ENCODE measurements at regions not wholly inside any gene's neighbourhood (a gene's known extent, or its start where the extent isn't known, plus 50 kb on each side); places are given as distances from the start of the nearest gene placed in this dataset.
"Not testable (repeated sequence)": the region's sequence is repeated elsewhere in the genome, so short reads cannot be mapped to it uniquely, and the experiment has no call there.

DNA sequence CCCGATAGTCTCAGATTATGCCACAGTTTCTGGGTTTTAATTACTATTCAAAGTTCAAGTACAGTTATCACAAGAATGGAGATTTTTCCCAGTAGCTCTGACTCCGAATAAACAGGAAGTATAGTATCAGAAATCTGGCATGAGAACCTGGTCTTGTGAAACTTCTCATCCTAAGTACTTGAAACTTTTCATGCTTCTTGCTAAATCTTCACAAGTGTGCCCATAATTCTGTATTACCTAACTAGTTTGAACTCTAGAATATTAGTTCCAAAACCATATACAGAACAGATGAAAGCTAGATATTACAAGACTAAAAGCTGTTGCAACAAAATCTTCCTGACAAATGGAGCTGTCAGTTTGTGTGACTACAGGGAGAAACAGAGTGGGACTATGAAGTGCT is 70.5 kb upstream of the CSNK1A1L start:
- intact Hi-C loops (cut with DNase I; ENCODE audit: low total_unique reads): no loop called here
- H3K27ac ChIP-seq: peak overlapping the region in 1 of 2 donors; percentile 23

DNA sequence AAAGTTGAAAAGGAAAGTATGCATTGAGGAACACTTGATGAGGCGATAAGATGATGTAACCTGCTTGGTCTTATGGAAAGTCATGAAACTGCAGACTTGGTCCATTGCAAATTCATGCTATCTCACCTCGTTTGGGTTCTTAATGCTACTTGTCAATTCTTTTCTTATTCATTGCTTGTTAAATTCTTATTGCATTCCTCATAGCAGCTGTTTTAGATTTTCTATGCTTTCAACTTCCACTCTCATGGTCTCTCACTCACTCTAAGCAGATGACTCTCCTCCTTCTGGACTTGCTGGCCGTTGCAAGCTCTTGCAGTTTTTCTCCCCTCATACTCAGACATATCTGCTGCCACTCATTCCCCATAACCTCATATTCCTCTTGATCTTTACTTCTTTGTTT is 67.8 kb upstream of the CSNK1A1L start:
- TF ChIP-seq, protein P1, sequence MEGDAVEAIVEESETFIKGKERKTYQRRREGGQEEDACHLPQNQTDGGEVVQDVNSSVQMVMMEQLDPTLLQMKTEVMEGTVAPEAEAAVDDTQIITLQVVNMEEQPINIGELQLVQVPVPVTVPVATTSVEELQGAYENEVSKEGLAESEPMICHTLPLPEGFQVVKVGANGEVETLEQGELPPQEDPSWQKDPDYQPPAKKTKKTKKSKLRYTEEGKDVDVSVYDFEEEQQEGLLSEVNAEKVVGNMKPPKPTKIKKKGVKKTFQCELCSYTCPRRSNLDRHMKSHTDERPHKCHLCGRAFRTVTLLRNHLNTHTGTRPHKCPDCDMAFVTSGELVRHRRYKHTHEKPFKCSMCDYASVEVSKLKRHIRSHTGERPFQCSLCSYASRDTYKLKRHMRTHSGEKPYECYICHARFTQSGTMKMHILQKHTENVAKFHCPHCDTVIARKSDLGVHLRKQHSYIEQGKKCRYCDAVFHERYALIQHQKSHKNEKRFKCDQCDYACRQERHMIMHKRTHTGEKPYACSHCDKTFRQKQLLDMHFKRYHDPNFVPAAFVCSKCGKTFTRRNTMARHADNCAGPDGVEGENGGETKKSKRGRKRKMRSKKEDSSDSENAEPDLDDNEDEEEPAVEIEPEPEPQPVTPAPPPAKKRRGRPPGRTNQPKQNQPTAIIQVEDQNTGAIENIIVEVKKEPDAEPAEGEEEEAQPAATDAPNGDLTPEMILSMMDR (IDR thresholded peaks at IDR 0.05): no peak
- TF ChIP-seq POLR2A (IDR thresholded peaks at IDR 0.05): no peak
- TF ChIP-seq POLR2AphosphoS5 (IDR thresholded peaks at IDR 0.05): no peak
- no peaks in the 10 kb centered on the region for H3K27me3 ChIP-seq
- no peaks in the 10 kb centered on the region for H3K4me1 ChIP-seq
- H3K27ac ChIP-seq: no peak overlapping the region
- no peaks in the 10 kb centered on the region for H3K36me3 ChIP-seq
- intact Hi-C loops (cut with DNase I; ENCODE audit: low total_unique reads): no loop called here
- DNase-seq (ENCODE audit: low spot score in 2 of 2): no peak
- no peaks in the 10 kb centered on the region for H3K9me3 ChIP-seq
- H3K4me3 ChIP-seq: no peak overlapping the region

More for the DNA sequence above, 70.5 kb upstream of the CSNK1A1L start:
- TF ChIP-seq, protein P1 (IDR thresholded peaks at IDR 0.05): no peak
- no peak for TF ChIP-seq POLR2AphosphoS5 (IDR thresholded peaks at IDR 0.05)
- TF ChIP-seq POLR2A (IDR thresholded peaks at IDR 0.05): no peak
- DNase-seq (ENCODE audit: low spot score in 2 of 2): no peak
- Histone ChIP-seq H3K27me3 (no peaks in the 10 kb centered on the region), H3K36me3 (no peaks in the 10 kb centered on the region), H3K4me1 (no peaks in the 10 kb centered on the region), H3K9me3 (no peaks in the 10 kb centered on the region), H3K4me3 (no peak overlapping the region)

DNA sequence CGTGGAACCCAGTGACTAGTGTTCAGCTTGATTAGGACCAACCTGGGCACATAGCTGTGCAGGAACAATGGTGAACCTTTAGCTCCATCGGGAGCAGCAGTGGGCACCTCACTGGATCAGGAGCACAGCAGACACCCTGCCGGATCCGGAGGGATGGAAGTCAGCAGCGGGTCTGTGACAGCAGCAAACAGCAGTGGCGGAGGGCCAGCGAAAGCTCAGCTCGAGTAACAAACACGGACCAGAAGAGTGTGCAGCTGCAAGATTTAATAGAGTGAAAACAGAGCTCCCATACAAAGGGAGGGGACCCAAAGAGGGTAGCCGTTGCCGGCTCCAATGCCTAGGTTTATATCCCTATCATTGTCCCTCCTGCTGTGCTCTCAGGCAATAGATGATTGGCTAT is 66.8 kb upstream of the CSNK1A1L start:
- intact Hi-C loops (cut with DNase I; ENCODE audit: low total_unique reads); DNase-seq (ENCODE audit: low spot score in 2 of 2); H3K9me3 ChIP-seq; H3K27me3 ChIP-seq; H3K27ac ChIP-seq; H3K4me3 ChIP-seq; H3K36me3 ChIP-seq; H3K4me1 ChIP-seq: not testable (repeated sequence)

DNA sequence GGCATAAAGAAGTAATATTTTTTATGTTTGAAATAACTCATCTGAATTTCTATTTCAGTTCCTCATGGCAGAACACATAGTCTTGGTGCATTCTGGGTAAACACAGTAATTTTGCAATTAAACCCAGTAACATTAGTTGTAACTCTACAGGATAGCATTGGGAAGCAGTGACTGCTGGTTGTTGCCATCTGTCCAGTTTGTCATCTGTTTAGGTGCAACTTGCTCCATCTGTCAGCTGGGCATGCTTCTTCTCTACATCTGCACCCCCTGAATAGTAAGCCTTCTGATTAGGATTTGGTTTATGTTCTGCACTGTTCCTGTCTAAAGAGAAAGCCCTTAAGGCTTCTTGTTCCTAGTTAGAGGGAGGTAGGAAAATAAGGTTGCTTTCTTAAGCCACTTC is 63.5 kb upstream of the CSNK1A1L start:
- no peaks in the 10 kb centered on the region for H3K27me3 ChIP-seq
- no peak overlapping the region for H3K4me3 ChIP-seq
- no peaks in the 10 kb centered on the region for H3K36me3 ChIP-seq
- H3K27ac ChIP-seq: no peak overlapping the region
- TF ChIP-seq POLR2AphosphoS5 (IDR thresholded peaks at IDR 0.05): no peak
- TF ChIP-seq, protein P1 (IDR thresholded peaks at IDR 0.05): no peak
- TF ChIP-seq POLR2A (IDR thresholded peaks at IDR 0.05): no peak
- intact Hi-C loops (cut with DNase I; ENCODE audit: low total_unique reads): no loop called here
- H3K4me1 ChIP-seq: no peaks in the 10 kb centered on the region
- DNase-seq (ENCODE audit: low spot score in 2 of 2): no peak
- no peaks in the 10 kb centered on the region for H3K9me3 ChIP-seq

DNA sequence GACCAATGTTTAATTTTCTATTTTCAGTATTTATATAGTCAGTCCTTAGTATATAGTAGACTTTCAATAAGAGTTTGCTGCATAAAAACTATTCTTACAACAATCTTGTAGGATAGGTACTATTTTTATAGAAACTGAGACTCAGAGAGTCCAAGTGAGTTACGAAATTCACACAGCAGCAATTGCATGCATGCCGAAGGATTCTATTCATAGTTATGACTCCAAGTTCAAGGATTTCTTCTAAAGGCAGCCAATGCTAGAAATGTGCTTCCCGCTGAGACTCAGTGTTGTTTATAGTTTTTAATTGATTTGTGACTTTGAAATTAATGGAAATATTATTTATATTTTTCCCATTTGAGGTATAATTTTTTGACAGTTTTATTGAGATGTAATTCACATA is 62.7 kb upstream of the CSNK1A1L start:
- no peaks in the 10 kb centered on the region for H3K4me1 ChIP-seq
- intact Hi-C loops (cut with DNase I; ENCODE audit: low total_unique reads): no loop called here

More for the DNA sequence above, 62.7 kb upstream of the CSNK1A1L start:
- no peak overlapping the region for H3K27ac ChIP-seq
- H3K27me3 ChIP-seq: no peaks in the 10 kb centered on the region
- DNase-seq (ENCODE audit: low spot score in 2 of 2): no peak
- H3K4me3 ChIP-seq: no peak overlapping the region
- no peaks in the 10 kb centered on the region for H3K36me3 ChIP-seq
- no peak for TF ChIP-seq POLR2AphosphoS5 (IDR thresholded peaks at IDR 0.05)
- TF ChIP-seq, protein P1 (IDR thresholded peaks at IDR 0.05): no peak
- no peaks in the 10 kb centered on the region for H3K9me3 ChIP-seq
